Right lobe of liver (tissue), 6 donors: ENCODE measurements at regions not wholly inside any gene's neighbourhood (a gene's known extent, or its start where the extent isn't known, plus 50 kb on each side); places are given as distances from the start of the nearest gene placed in this dataset.

Experiments used
- ATAC-seq, 4 donors: fragments of 200-7000 bp; cut with Tn5 transposase; one replicate each; pipeline ENCODE4 v1.9.1; 2020; ENCODE audit warnings: mild to moderate bottlenecking in 4 of 4, moderate library complexity in 4 of 4
- DNase-seq, 3 donors: peaks; one replicate each; pipeline ENCODE4 v3.0.0-alpha.2; 2020
- H3K27ac ChIP-seq, 3 donors: fragments of 200-600 bp; one replicate each; pipeline ENCODE4 v1.8.0; 2022
- H3K27me3 ChIP-seq, 2 donors: fragments of 200-600 bp; one replicate each; pipeline ENCODE4 v1.8.0; 2022
- H3K36me3 ChIP-seq, 4 donors: fragments of 200-600 bp; sonication (generic) in 1 of 4; one replicate each; pipeline versions ENCODE4 v1.5.1 to v1.8.0; 2017 to 2022; ENCODE audit warnings: control low read depth in 1 of 4
- H3K4me1 ChIP-seq, 4 donors: fragments of 200-600 bp; sonication (generic) in 1 of 4; one replicate each; pipeline versions ENCODE4 v1.5.1 to v1.8.0; 2017 to 2022; ENCODE audit warnings: control low read depth in 1 of 4
- H3K4me3 ChIP-seq, 3 donors: fragments of 200-600 bp; one replicate each; pipeline ENCODE4 v1.8.0; 2022
- H3K9me3 ChIP-seq, 4 donors: fragments of 200-600 bp; sonication (generic) in 1 of 4; one replicate each; pipeline versions ENCODE4 v1.5.1 to v1.8.0; 2017 to 2022; ENCODE audit warnings: control low read depth in 1 of 4
- CTCF ChIP-seq, 4 donors: fragments of 200-600 bp in 3 of 4; fragments of 450-650 bp in 1 of 4; IDR thresholded peaks; one replicate each; pipeline versions ENCODE4 v1.5.1 to v1.8.0; 2016 to 2022; ENCODE audit warnings: antibody characterized with exemption in 4 of 4, mild to moderate bottlenecking in 2 of 4
- POLR2A ChIP-seq: fragments of 450-650 bp; IDR thresholded peaks from one replicate; pipeline ENCODE4 v1.6.1; 2017; ENCODE audit warnings: antibody characterized with exemption, mild to moderate bottlenecking
- WGBS: methylation state at CpG from one replicate; pipeline ENCODE4 v1.1.6; 2018; ENCODE audit warnings: low coverage, low lambda C conversion rate; ENCODE audit not compliant: insufficient coverage; ENCODE audit errors: missing lambda C conversion rate; 5-methylcytosine and 5-hydroxymethylcytosine counted together
- intact Hi-C, 2 donors: fragments of 100-400 bp; cut with DNase I; formaldehyde crosslinking; loops; one replicate each; pipeline versions ENCODE4 v1.11.2 to v1.14.1; 2022
- donor health status: DM: no; HTN: yes; CAD: no.
- donor health status: DM: no; HTN: no; CAD: no.
- donor health status: DM: no; HTN: no; CAD: no.
- donor health status: DM: no; HTN: yes; CAD: no.
- donor health status: DM: no; HTN: yes; CAD: no.

- intact Hi-C loops, result no loop called here
- ATAC-seq (no peak), DNase-seq (no peak)
- WGBS, result 90% methylated on average over 5 of the region's 5 CpGs
- Histone ChIP-seq H3K36me3 (no peaks in the 10 kb centered on the region), H3K27ac (no peak overlapping the region), H3K9me3 (no peaks in the 10 kb centered on the region), H3K27me3 (no peaks in the 10 kb centered on the region), H3K4me1 (no peaks in the 10 kb centered on the region), H3K4me3 (no peak overlapping the region)
- TF ChIP-seq POLR2A (no peak), CTCF (IDR thresholded peaks at IDR 0.05) (no peak)
Measured at GRCh38 chr18:3342628-3343027, 80.7 kb downstream of the MYL12B start.

- H3K27me3 ChIP-seq, result no peaks in the 10 kb centered on the region
- no peak overlapping the region for H3K4me3 ChIP-seq
- ATAC-seq, result peak in 2 of 4 donors; percentile 70 to 74
- no peaks in the 10 kb centered on the region for H3K4me1 ChIP-seq
- H3K9me3 ChIP-seq, result no peaks in the 10 kb centered on the region
- no peak for DNase-seq
- intact Hi-C loops, result no loop called here
- 45% methylated on average over 2 of the region's 2 CpGs for WGBS
- no peaks in the 10 kb centered on the region for H3K36me3 ChIP-seq
- TF ChIP-seq POLR2A (no peak), CTCF (IDR thresholded peaks at IDR 0.05) (no peak)
- no peak overlapping the region for H3K27ac ChIP-seq
Measured at GRCh38 chr18:3345452-3345851, 83.5 kb downstream of the MYL12B start.

- H3K4me1 ChIP-seq, result no peaks in the 10 kb centered on the region
- 58% methylated on average over 1 of the region's 1 CpG for WGBS
- no peaks in the 10 kb centered on the region for H3K27me3 ChIP-seq
- TF ChIP-seq POLR2A (no peak), CTCF (IDR thresholded peaks at IDR 0.05) (no peak)
- H3K27ac ChIP-seq, result no peak overlapping the region
- no peaks in the 10 kb centered on the region for H3K9me3 ChIP-seq
- no peaks in the 10 kb centered on the region for H3K36me3 ChIP-seq
- DNase-seq (no peak), ATAC-seq (peak in 2 of 4 donors; percentile 29 to 62)
- H3K4me3 ChIP-seq, result no peak overlapping the region
- intact Hi-C loops, result no loop called here
Measured at GRCh38 chr18:3345885-3346284, 84.0 kb downstream of the MYL12B start.

- no peaks in the 10 kb centered on the region for H3K36me3 ChIP-seq
- WGBS, result 44% methylated on average over 7 of the region's 7 CpGs
- ATAC-seq (no peak), DNase-seq (no peak)
- TF ChIP-seq CTCF (IDR thresholded peaks at IDR 0.05), result no peak
- TF ChIP-seq POLR2A, result no peak
- H3K27ac ChIP-seq, result no peak overlapping the region
- intact Hi-C loops, result no loop called here
- H3K27me3 ChIP-seq, result no peaks in the 10 kb centered on the region
- H3K4me3 ChIP-seq, result no peak overlapping the region
- no peaks in the 10 kb centered on the region for H3K9me3 ChIP-seq
- no peaks in the 10 kb centered on the region for H3K4me1 ChIP-seq
Measured at GRCh38 chr18:3346487-3346886, 84.6 kb downstream of the MYL12B start.

GRCh38 chr18:3347286-3347803 lies 85.4 kb downstream of the MYL12B start:
- no peak for ATAC-seq
- 100% methylated on average over 2 of the region's 2 CpGs for WGBS
- no peak overlapping the region for H3K27ac ChIP-seq

More at GRCh38 chr18:3347286-3347803, 85.4 kb downstream of the MYL12B start:
- no peak for DNase-seq
- Histone ChIP-seq H3K4me3 (no peak overlapping the region), H3K4me1 (no peaks in the 10 kb centered on the region), H3K36me3 (no peaks in the 10 kb centered on the region), H3K27me3 (no peaks in the 10 kb centered on the region), H3K9me3 (no peaks in the 10 kb centered on the region)
- TF ChIP-seq CTCF (IDR thresholded peaks at IDR 0.05), result no peak
- TF ChIP-seq POLR2A, result no peak
- intact Hi-C loops, result no loop called here
